A549 (cell line): ENCODE measurements at regions not wholly inside any gene's neighbourhood (a gene's known extent, or its start where the extent isn't known, plus 50 kb on each side); places are given as distances from the start of the nearest gene placed in this dataset.
"Not testable (repeated sequence)": the region's sequence is repeated elsewhere in the genome, so short reads cannot be mapped to it uniquely, and the experiment has no call there.

Experiments used
- ATAC-seq, 2 experiments: fragments of 200-7000 bp in 1 of 2; fragments of >200 bp in 1 of 2; cut with Nextera tagmentation in 1 of 2; cut with Tn5 transposase in 1 of 2; 3 replicates each; pipeline versions ENCODE4 v1.8.0 to v1.9.1; 2018 to 2020; ENCODE audit warnings: mild to moderate bottlenecking in 1 of 2, moderate library complexity in 1 of 2
- CTCF ChIA-PET: fragments of 300-600 bp; sonication (Branson Sonifier 250); formaldehyde crosslinking; extraction: SDS; loops from one replicate; lab custom pipeline; 2021; ENCODE audit warnings: antibody characterized with exemption, inconsistent platforms; lab: Yijun Ruan, JAX
- POLR2A ChIA-PET: fragments of 350-600 bp; formaldehyde crosslinking; extraction: SDS; loops from one replicate; lab custom pipeline; 2021; ENCODE audit warnings: antibody characterized with exemption, inconsistent platforms; lab: Yijun Ruan, JAX
- DNase-seq, 2 experiments: peaks; one replicate each; pipeline versions ENCODE4 v3.0.0 to v3.0.0-alpha.2; 2011 to 2016; ENCODE audit warnings: low read depth in 1 of 2, low spot score in 1 of 2
- FAIRE-seq: peaks from 2 replicates; lab custom pipeline; 2011; peaks lifted over from hg19 to GRCh38; lab: Jason Lieb, UNC
- H3K27ac ChIP-seq, 2 experiments: fragments of >200 bp; sonication (Bioruptor Twin); formaldehyde crosslinking; 3 replicates each; pipeline ENCODE4 v1.5.1; 2016 to 2017
- H3K4me1 ChIP-seq: fragments of >200 bp; sonication (Bioruptor Twin); formaldehyde crosslinking; 3 replicates; pipeline ENCODE4 v1.6.1; 2016
- H3K4me2 ChIP-seq: fragments of >200 bp; sonication (Bioruptor Twin); formaldehyde crosslinking; 3 replicates; pipeline ENCODE4 v1.6.1; 2016
- H3K4me3 ChIP-seq: fragments of >200 bp; sonication (Bioruptor Twin); formaldehyde crosslinking; 3 replicates; pipeline ENCODE4 v1.5.1; 2016
- H3K9me3 ChIP-seq: fragments of >200 bp; sonication (Bioruptor Twin); formaldehyde crosslinking; 3 replicates; pipeline ENCODE4 v1.6.1; 2016
- CBX8 ChIP-seq: fragments of 200-600 bp; sonication (generic); IDR thresholded peaks from 2 replicates; pipeline ENCODE4 v1.6.1; 2016
- GATA3 ChIP-seq: IDR thresholded peaks from 2 replicates; pipeline ENCODE4 v1.6.1; 2012; ENCODE audit warnings: borderline replicate concordance
- HDAC2 ChIP-seq: fragments of 200-600 bp; sonication (generic); IDR thresholded peaks from 2 replicates; pipeline ENCODE4 v1.6.1; 2016
- HEYL ChIP-seq: fragments of 250-450 bp; sonication (Bioruptor Pico); IDR thresholded peaks from 2 replicates; pipeline ENCODE4 v1.8.0; 2021; ENCODE audit warnings: mild to moderate bottlenecking, moderate library complexity
- HOXB5 ChIP-seq: fragments of 250-450 bp; sonication (Bioruptor Pico); IDR thresholded peaks from 2 replicates; pipeline ENCODE4 v1.5.0; 2020; ENCODE audit warnings: mild to moderate bottlenecking, moderate library complexity
- JUN ChIP-seq, 2 experiments: fragments of >200 bp; sonication (Bioruptor Twin); formaldehyde crosslinking; IDR thresholded peaks; 2 replicates in 1 of 2; 3 replicates in 1 of 2; pipeline ENCODE4 v1.6.1; 2016 to 2017
- MYC ChIP-seq: IDR thresholded peaks from 2 replicates; pipeline ENCODE4 v1.6.1; 2012; ENCODE audit warnings: mild to moderate bottlenecking, inconsistent platforms, low read length, improper control_type of control experiment, borderline replicate concordance
- NFE2L2 ChIP-seq: fragments of 150-350 bp; conservative IDR thresholded peaks from 2 replicates; pipeline ENCODE4 v1.6.1; 2014; ENCODE audit warnings: low read length
- NPAS2 ChIP-seq: fragments of 250-450 bp; sonication (Bioruptor Pico); IDR thresholded peaks from 2 replicates; pipeline ENCODE4 v1.8.0; 2022; ENCODE audit warnings: mild to moderate bottlenecking, moderate library complexity, borderline replicate concordance
- PHF8 ChIP-seq: fragments of 200-600 bp; sonication (generic); IDR thresholded peaks from 2 replicates; pipeline ENCODE4 v1.6.1; 2016; ENCODE audit warnings: low read depth, mild to moderate bottlenecking, antibody characterized with exemption, moderate library complexity, borderline replicate concordance
- POLR2A ChIP-seq: IDR thresholded peaks from 2 replicates; pipeline ENCODE4 v1.6.1; 2012; ENCODE audit warnings: mild to moderate bottlenecking, low read length
- RAD21 ChIP-seq, 2 experiments: fragments of >200 bp in 1 of 2; sonication (Bioruptor Twin) in 1 of 2; formaldehyde crosslinking in 1 of 2; IDR thresholded peaks in 1 of 2; conservative IDR thresholded peaks in 1 of 2; 2 replicates in 1 of 2; 3 replicates in 1 of 2; pipeline ENCODE4 v1.6.1; 2012 to 2018; ENCODE audit warnings: inconsistent platforms in 1 of 2
- RARB ChIP-seq: fragments of 250-450 bp; sonication (Bioruptor Pico); IDR thresholded peaks from 2 replicates; pipeline ENCODE4 v1.8.0; 2021; ENCODE audit warnings: mild to moderate bottlenecking, moderate library complexity
- RFX5 ChIP-seq: fragments of 450-650 bp; IDR thresholded peaks from 2 replicates; pipeline ENCODE4 v1.7.1; 2014; ENCODE audit warnings: antibody characterized with exemption, mild to moderate bottlenecking, moderate library complexity
- RNF2 ChIP-seq: fragments of 200-600 bp; sonication (generic); IDR thresholded peaks from 2 replicates; pipeline ENCODE4 v1.6.1; 2016; ENCODE audit warnings: low read depth, mild to moderate bottlenecking, antibody characterized with exemption, moderate library complexity, borderline replicate concordance
- SMC3 ChIP-seq: fragments of >200 bp; sonication (Bioruptor Twin); formaldehyde crosslinking; IDR thresholded peaks from 3 replicates; pipeline ENCODE4 v1.6.1; 2018; ENCODE audit warnings: inconsistent platforms
- SREBF2 ChIP-seq: fragments of 450-650 bp; IDR thresholded peaks from 2 replicates; pipeline ENCODE4 v1.6.1; 2014; ENCODE audit warnings: mild to moderate bottlenecking, moderate library complexity
- TFCP2L1 ChIP-seq: fragments of 250-450 bp; sonication (Bioruptor Pico); IDR thresholded peaks from 2 replicates; pipeline ENCODE4 v1.5.0; 2021; ENCODE audit warnings: mild to moderate bottlenecking
- TP53 ChIP-seq: fragments of 250-450 bp; sonication (Bioruptor Pico); IDR thresholded peaks from 2 replicates; pipeline ENCODE4 v1.5.0; 2021; ENCODE audit warnings: mild to moderate bottlenecking, moderate library complexity
- ZFP36 ChIP-seq: fragments of 450-650 bp; IDR thresholded peaks from 2 replicates; pipeline ENCODE4 v1.6.1; 2014; ENCODE audit warnings: borderline replicate concordance; ENCODE audit not compliant: partially characterized antibody
- ZNF302 ChIP-seq: fragments of 250-450 bp; sonication (Bioruptor Pico); IDR thresholded peaks from 2 replicates; pipeline ENCODE4 v1.9.0; 2021; ENCODE audit warnings: inconsistent platforms, mild to moderate bottlenecking, moderate library complexity
- WGBS: methylation state at CpG from one replicate; pipeline ENCODE4 v1.1.6; 2017; ENCODE audit errors: missing lambda C conversion rate; 5-methylcytosine and 5-hydroxymethylcytosine counted together
- TF ChIP-seq, protein P1 (sequence below): fragments of >200 bp; sonication (Bioruptor Twin); formaldehyde crosslinking; IDR thresholded peaks from 3 replicates; pipeline ENCODE4 v1.5.1; 2016
- TF ChIP-seq, protein P2 (sequence below): IDR thresholded peaks from 2 replicates; pipeline ENCODE4 v1.6.1; 2012
- TF ChIP-seq, protein P3 (sequence below): IDR thresholded peaks from 2 replicates; pipeline ENCODE4 v1.6.1; 2012
- TF ChIP-seq, protein P4 (sequence below): fragments of 250-450 bp; sonication (Bioruptor Pico); IDR thresholded peaks from 2 replicates; pipeline ENCODE4 v1.5.0; 2020; ENCODE audit warnings: low read depth, mild to moderate bottlenecking, moderate library complexity
- TF ChIP-seq, protein P5 (sequence below): fragments of 150-350 bp; IDR thresholded peaks from 2 replicates; pipeline ENCODE4 v1.6.1; 2014; ENCODE audit warnings: low read depth, mild to moderate bottlenecking, low read length

DNA sequence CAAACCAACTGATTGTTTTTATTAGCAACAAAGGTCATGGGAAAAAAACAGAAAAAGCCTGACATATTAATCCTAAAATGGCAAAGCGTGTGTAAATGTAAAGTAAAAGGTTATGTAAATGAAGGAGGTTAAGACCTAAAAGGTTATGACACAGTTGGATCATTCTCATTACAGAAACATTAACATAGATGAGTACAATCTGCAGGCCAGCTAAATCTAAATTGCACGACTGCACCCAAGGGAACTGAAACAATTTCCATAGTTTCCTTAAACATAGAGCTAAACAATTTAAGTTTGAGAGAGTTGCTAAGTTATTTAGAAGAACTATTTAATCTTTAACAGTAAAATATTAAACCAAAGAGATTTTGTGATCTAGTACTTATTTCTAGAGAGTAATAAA lies 151.6 kb upstream of the UBE2E3 start:
- ATAC-seq, result no peak
- WGBS, result 82% methylated on average over 2 of the region's 2 CpGs

DNA sequence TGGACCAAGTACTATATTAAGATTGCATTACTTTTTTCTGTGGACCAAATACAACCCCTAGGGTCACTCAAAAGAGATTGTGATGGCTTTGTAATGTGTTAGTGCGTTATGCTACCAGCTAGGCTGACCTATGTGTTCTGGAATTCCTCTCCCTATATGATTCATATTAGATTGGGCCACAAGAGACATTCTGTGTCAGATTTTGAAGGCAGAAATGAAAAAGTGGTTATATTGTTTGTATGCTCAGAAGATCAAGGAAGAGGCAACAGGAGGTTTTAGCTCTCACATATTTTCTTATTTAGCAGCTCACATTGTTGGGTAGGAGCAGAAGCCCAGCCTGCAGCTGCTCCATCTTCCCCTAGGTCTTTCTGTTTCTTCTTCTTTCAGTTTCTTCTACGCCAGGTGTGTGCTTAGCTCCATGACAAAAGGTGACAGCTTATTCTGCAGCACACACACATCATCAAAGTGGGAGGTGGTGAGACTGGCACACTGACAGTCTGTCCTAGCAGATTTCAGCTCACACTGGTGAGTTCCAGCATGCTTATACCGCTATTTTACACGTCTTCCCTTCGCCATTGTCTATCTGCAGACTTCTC lies 156.8 kb upstream of the UBE2E3 start:
- no peak for ATAC-seq

More for the DNA sequence above, 151.6 kb upstream of the UBE2E3 start:
- H3K4me1 ChIP-seq, result 0 out of 3 replicates have a peak, but pooled peaks cover 4% of the 10 kb centered on the region
- FAIRE-seq (no peak), DNase-seq (no peak)
- ChIA-PET POLR2A (no interaction called here), CTCF (no interaction called here)
- no peak overlapping the region for H3K27ac ChIP-seq
- TF ChIP-seq ZFP36 (no peak), TFCP2L1 (CRISPR knock-in tag) (no peak), PHF8 (no peak), TP53 (CRISPR knock-in tag) (no peak), POLR2A (no peak), GATA3 (no peak)
- TF ChIP-seq, protein P1, sequence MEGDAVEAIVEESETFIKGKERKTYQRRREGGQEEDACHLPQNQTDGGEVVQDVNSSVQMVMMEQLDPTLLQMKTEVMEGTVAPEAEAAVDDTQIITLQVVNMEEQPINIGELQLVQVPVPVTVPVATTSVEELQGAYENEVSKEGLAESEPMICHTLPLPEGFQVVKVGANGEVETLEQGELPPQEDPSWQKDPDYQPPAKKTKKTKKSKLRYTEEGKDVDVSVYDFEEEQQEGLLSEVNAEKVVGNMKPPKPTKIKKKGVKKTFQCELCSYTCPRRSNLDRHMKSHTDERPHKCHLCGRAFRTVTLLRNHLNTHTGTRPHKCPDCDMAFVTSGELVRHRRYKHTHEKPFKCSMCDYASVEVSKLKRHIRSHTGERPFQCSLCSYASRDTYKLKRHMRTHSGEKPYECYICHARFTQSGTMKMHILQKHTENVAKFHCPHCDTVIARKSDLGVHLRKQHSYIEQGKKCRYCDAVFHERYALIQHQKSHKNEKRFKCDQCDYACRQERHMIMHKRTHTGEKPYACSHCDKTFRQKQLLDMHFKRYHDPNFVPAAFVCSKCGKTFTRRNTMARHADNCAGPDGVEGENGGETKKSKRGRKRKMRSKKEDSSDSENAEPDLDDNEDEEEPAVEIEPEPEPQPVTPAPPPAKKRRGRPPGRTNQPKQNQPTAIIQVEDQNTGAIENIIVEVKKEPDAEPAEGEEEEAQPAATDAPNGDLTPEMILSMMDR, result no peak
- no peak overlapping the region for H3K4me2 ChIP-seq
- H3K4me3 ChIP-seq, result no peak overlapping the region
- no peaks in the 10 kb centered on the region for H3K9me3 ChIP-seq

DNA sequence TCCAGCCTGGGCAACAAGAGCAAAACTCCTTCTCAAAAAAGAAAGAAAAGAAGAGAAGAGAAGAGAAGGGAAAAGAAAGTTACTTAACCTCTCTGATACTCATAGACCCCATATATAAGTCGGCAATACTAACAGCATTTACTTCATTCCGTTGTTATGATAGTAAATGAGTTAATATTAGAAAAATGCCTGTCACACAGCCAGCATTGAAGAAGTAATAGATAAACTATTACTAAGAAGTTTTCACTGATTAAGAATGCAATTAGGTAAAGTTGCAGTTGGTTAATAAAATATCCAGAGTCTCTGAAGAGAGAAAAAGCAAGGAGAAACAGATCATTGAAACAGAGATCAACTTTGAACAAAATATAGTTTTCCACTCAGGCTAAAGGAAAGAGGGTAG lies 161.3 kb upstream of the UBE2E3 start:
- Histone ChIP-seq H3K4me1 (no peaks in the 10 kb centered on the region), H3K9me3 (no peaks in the 10 kb centered on the region), H3K27ac (no peak overlapping the region), H3K4me2 (no peak overlapping the region), H3K4me3 (no peak overlapping the region)
- TF ChIP-seq ZNF302 (CRISPR knock-in tag), result no peak
- TF ChIP-seq RAD21 (conservative IDR thresholded peaks at IDR 0.05 in 1 of 2, IDR thresholded peaks at IDR 0.05 in 1 of 2), result no peak
- TF ChIP-seq, protein P2, sequence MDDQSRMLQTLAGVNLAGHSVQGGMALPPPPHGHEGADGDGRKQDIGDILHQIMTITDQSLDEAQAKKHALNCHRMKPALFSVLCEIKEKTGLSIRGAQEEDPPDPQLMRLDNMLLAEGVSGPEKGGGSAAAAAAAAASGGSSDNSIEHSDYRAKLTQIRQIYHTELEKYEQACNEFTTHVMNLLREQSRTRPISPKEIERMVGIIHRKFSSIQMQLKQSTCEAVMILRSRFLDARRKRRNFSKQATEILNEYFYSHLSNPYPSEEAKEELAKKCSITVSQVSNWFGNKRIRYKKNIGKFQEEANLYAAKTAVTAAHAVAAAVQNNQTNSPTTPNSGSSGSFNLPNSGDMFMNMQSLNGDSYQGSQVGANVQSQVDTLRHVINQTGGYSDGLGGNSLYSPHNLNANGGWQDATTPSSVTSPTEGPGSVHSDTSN, result no peak
- TF ChIP-seq NPAS2, result no peak
- TF ChIP-seq RNF2, result no peak
- TF ChIP-seq, protein P3, sequence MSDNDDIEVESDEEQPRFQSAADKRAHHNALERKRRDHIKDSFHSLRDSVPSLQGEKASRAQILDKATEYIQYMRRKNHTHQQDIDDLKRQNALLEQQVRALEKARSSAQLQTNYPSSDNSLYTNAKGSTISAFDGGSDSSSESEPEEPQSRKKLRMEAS, result no peak
- TF ChIP-seq HDAC2, result no peak
- CTCF ChIA-PET, result no interaction called here
- DNase-seq, result no peak
- ATAC-seq, result no peak
- no peak for FAIRE-seq
- POLR2A ChIA-PET, result no interaction called here
- 50% methylated on average over 2 of the region's 2 CpGs for WGBS

More for the DNA sequence above, 156.8 kb upstream of the UBE2E3 start:
- 83% methylated on average over 5 of the region's 5 CpGs for WGBS
- DNase-seq (no peak), FAIRE-seq (no peak)
- H3K4me1 ChIP-seq, result no peaks in the 10 kb centered on the region
- POLR2A ChIA-PET, result no interaction called here
- no peak overlapping the region for H3K4me2 ChIP-seq
- TF ChIP-seq, protein P4, sequence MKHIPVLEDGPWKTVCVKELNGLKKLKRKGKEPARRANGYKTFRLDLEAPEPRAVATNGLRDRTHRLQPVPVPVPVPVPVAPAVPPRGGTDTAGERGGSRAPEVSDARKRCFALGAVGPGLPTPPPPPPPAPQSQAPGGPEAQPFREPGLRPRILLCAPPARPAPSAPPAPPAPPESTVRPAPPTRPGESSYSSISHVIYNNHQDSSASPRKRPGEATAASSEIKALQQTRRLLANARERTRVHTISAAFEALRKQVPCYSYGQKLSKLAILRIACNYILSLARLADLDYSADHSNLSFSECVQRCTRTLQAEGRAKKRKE, result no peak
- no peak for TF ChIP-seq SREBF2
- no peak for TF ChIP-seq HEYL (CRISPR knock-in tag)
- TF ChIP-seq, protein P1, result no peak
- TF ChIP-seq RFX5, result no peak
- TF ChIP-seq NPAS2, result no peak
- no peak for TF ChIP-seq JUN (IDR thresholded peaks at IDR 0.05)
- no peak for TF ChIP-seq MYC
- TF ChIP-seq TFCP2L1 (CRISPR knock-in tag), result no peak
- TF ChIP-seq CBX8, result no peak
- TF ChIP-seq, protein P5, sequence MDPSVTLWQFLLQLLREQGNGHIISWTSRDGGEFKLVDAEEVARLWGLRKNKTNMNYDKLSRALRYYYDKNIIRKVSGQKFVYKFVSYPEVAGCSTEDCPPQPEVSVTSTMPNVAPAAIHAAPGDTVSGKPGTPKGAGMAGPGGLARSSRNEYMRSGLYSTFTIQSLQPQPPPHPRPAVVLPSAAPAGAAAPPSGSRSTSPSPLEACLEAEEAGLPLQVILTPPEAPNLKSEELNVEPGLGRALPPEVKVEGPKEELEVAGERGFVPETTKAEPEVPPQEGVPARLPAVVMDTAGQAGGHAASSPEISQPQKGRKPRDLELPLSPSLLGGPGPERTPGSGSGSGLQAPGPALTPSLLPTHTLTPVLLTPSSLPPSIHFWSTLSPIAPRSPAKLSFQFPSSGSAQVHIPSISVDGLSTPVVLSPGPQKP, result no peak
- no peak for TF ChIP-seq NFE2L2
- no peak for TF ChIP-seq SMC3
- TF ChIP-seq HOXB5 (CRISPR knock-in tag), result no peak
- no peak for TF ChIP-seq RARB (CRISPR knock-in tag)
- CTCF ChIA-PET, result no interaction called here
- no peak overlapping the region for H3K4me3 ChIP-seq
- H3K9me3 ChIP-seq, result no peaks in the 10 kb centered on the region
- no peak overlapping the region for H3K27ac ChIP-seq

DNA sequence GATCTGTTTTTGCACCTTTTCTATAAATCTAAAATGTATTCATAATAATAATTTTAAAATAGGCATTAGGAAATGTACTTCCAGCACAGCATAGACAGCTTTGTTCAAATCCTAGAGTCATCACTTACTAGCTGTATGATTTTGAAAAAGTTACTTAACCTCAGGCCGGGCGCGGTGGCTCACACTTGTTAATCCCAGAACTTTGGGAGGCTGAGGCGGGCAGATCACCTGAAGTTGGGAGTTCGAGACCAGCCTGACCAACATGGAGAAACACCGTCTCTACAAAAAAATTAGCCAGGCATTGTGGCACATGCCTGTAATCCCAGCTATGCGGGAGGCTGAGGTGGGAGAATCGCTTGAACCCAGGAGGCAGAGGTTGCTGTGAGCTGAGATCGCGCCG lies 161.7 kb upstream of the UBE2E3 start:
- CTCF ChIA-PET, H3K4me1 ChIP-seq, H3K4me2 ChIP-seq, H3K9me3 ChIP-seq, H3K4me3 ChIP-seq, POLR2A ChIA-PET, H3K27ac ChIP-seq, DNase-seq, ATAC-seq, FAIRE-seq: not testable (repeated sequence)
- 85% methylated on average over 11 of the region's 11 CpGs for WGBS
